CD4-positive, alpha-beta T cell treated with Interleukin-2 at 100 ng/mL for 4 hours (primary cell): ENCODE measurements at regions not wholly inside any gene's neighbourhood (a gene's known extent, or its start where the extent isn't known, plus 50 kb on each side); places are given as distances from the start of the nearest gene placed in this dataset.

Experiments used
- DNase-seq: peaks from one replicate; pipeline ENCODE4 v3.0.0-alpha.2; 2020; ENCODE audit warnings: low spot score

DNA sequence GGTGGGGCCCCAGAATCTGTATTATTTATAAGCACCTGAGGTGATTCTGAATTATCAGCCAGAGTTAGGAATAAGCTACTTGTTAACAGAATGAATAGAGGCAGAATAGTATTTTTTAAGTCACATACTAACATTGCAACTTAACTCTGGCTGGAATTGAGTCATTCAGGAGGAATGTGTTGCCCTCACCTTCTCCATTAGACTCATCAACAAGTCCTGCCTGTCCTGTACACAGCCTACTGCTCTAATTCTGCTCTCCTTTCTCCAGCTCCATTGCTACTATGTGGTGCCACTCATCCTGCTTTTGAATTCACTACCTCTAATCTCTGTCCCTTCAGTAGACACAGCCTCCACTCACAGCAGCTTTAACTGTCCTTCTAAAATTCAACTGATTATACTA lies 669.4 kb downstream of the DHX35 start:
- DNase-seq: no peak

- no peak for DNase-seq
Measured at GRCh38 chr20:39630215-39630908, 668.2 kb downstream of the DHX35 start.

DNA sequence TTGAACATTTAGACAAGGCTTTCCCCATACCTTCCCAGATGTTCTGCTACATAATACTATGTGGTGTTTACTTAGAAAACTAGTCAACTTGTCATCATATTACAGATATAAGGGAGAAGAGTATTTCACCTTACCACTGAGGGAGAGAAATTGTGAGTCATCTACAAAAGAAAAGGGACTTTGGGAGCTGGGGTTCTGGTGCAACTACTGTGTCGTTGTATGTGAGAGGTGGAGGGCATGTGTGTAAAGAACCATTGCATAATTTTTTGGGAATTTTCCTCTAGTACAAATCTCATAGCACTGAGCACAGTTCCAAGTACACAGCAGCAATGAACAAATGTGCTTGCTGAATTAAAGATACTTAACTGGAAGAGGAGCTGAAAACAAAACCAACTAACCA lies 665.6 kb downstream of the DHX35 start:
- no peak for DNase-seq

DNA sequence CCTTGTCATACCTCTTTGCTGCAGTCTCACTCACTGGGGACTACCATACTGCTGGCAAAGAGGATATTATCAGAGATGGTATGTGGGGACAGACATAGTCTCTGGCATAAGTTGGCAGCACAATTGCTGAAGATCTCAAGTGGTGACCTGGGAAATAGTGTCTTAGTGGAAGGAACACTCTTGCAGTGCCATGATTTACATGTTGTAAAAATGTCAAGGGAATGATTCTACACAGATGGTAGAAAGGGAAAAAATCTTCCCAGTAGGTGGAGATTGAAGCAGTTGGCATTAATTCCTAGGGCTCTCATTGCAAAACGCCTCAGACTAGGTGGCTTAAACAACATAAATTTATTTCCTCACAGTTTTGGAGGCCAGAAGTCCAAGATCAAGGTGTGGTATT lies 662.2 kb downstream of the DHX35 start:
- no peak for DNase-seq

- DNase-seq: no peak
Measured at GRCh38 chr20:39623584-39624234, 661.6 kb downstream of the DHX35 start.

- DNase-seq: no peak
Measured at GRCh38 chr20:39619271-39619785, 657.2 kb downstream of the DHX35 start.

- no peak for DNase-seq
Measured at GRCh38 chr20:39611901-39612300, 649.8 kb downstream of the DHX35 start.

- no peak for DNase-seq
Measured at GRCh38 chr20:39607141-39607540, 645.0 kb downstream of the DHX35 start.

- DNase-seq: no peak
Measured at GRCh38 chr20:39605908-39606307, 643.8 kb downstream of the DHX35 start.

- no peak for DNase-seq
Measured at GRCh38 chr20:39605361-39605760, 643.2 kb downstream of the DHX35 start.

- no peak for DNase-seq
Measured at GRCh38 chr20:39603219-39603618, 641.1 kb downstream of the DHX35 start.

GRCh38 chr20:39602649-39603048 lies 640.5 kb downstream of the DHX35 start:
- no peak for DNase-seq

DNA sequence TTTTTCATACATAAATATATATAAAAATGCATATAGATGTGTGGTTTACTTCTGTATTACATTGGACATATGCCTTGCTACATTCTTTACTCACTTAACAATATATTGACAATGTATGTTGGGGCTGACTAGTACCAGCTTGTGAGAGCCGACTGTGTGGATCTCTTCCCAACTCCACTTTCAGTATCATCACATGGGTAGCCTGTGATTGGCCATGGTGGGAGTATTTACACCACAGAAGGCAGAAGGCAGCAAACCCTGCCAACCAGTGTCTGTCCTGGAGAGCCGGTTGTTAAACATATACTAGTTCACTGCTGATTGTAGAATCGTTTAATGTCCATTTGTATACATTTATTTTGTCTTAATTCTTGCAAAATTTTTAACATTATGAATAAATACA lies 638.7 kb downstream of the DHX35 start:
- no peak for DNase-seq

DNA sequence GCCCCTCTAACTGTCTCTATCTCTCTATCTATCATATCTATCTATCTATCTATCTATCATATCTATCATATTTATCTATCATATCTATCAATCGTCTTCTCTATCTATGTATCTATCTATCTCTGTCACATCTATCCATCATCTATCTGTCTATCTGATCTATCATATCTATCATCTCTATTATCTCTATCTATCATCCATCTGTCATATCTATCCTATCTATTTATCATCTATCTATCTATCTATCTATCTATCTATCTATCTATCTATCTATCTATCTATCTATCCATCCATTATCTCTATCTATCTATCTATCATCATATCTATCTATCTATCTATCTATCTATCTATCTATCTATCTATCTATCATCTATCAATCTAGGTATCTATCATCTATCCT lies 638.0 kb downstream of the DHX35 start:
- DNase-seq: no peak

DNA sequence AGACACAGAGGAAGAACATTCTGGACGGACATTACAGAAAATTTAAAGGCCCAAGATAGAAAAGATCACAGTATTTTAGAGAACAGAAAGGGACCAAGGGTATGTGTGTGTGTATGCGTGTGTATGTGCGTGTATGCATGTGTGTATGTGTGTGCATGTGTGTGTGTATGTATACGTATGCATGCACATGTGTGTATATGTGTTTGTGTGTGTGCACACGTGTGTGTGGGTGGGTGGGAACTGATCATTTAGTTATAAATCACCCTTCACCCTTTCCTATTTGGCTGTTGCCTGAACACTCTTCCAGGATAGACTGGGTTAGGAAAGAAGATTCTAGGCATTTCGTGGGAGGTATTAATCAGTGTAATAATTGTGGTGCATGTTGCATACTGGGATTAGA lies 634.4 kb downstream of the DHX35 start:
- DNase-seq: no peak

GRCh38 chr20:39592371-39592770 lies 630.2 kb downstream of the DHX35 start:
- DNase-seq: no peak

DNA sequence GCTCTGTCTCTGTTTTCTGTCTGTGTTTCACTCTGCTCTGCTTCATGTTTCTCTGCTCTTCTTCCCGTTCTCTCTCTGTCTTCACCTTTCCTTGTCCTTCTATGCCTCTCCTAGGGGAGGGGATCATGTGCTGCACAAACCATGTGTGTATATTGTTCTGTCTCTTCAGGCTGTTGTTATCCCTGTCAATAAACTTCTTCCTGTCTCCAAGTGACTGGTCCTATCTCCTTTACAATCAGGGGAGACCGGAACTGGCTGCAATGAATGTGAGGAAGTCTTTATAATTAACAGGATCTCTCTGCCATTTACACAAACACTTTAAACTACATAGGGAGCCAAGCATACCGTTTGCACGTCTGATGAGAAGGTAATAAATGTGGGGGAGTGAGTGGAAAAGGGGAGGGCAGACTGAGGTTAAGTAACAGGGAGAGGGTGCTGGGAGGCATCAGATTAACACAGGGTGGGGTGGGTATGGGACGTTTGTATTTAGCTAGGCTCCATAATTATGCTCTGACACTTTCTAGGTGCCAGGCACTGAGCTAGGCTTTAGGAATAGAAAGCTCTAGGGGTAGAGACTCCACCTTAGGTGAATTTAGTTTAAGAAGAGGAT lies 626.1 kb downstream of the DHX35 start:
- no peak for DNase-seq

GRCh38 chr20:39581034-39581433 lies 618.9 kb downstream of the DHX35 start:
- DNase-seq: no peak

DNA sequence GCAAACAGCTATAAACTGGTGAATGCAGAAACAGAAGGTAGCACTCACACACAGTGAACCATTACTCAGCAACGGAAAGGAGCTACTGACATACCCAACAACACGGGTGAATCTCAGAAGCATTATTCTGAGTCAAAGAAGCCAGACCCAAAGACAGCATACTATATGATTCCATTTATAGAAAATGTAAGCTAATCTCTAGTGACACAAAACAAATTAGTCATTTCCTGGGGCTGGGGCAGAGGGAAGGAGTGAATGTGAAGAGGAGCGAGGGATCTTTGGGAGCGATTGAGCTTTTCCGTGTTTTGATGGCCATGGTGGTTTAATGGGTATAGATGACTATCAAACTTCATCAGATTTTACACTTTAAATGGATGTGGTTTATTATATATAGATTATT lies 614.6 kb downstream of the DHX35 start:
- DNase-seq: no peak

GRCh38 chr20:39574061-39574460 lies 611.9 kb downstream of the DHX35 start:
- no peak for DNase-seq

GRCh38 chr20:39571171-39571570 lies 609.0 kb downstream of the DHX35 start:
- no peak for DNase-seq

GRCh38 chr20:39568109-39568508 lies 606.0 kb downstream of the DHX35 start:
- DNase-seq: no peak

DNA sequence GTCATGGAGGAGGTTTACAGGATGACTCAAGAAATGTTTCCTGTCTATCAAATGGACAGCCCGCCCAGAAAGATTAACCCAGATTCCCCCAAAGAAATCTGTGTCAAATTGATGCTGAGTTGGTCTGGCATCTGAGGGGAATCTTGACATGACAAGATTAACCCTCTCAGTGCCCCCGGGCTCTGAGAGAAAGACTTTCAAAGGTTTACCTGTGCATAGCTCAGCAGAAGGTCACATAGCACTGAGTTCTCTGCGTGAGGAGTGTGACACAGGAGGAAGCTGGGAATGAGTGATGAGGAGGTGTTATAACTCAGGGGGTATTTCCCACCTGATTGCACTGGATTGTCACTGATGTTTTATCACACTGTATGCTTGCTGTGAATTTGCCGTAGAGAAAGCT lies 601.2 kb downstream of the DHX35 start:
- DNase-seq: no peak
